ENCODE measurements at regions not wholly inside any gene's neighbourhood (a gene's known extent, or its start where the extent isn't known, plus 50 kb on each side); places are given as distances from the start of the nearest gene placed in this dataset.

GRCh38 chr5:58156973-58157701 is 302.7 kb downstream of the PLK2 start:
- TF ChIP-seq POLR2A (IDR thresholded peaks at IDR 0.05; ENCODE audit: low read depth, low read length) (no peak), POLR2AphosphoS5 (IDR thresholded peaks at IDR 0.05; ENCODE audit: low read depth, low read length) (no peak), TAF1 (IDR thresholded peaks at IDR 0.05; ENCODE audit: low read depth, low read length) (no peak), SPI1 (IDR thresholded peaks at IDR 0.05; ENCODE audit: low read depth, low read length) (no peak), PAX5 (IDR thresholded peaks at IDR 0.05; ENCODE audit: insufficient read depth, low read length, severe bottlenecking) (no peak)
